Endothelial cell of umbilical vein (primary cell): ENCODE measurements at regions not wholly inside any gene's neighbourhood (a gene's known extent, or its start where the extent isn't known, plus 50 kb on each side); places are given as distances from the start of the nearest gene placed in this dataset.

Experiments
- EZH2 ChIP-seq: IDR thresholded peaks from 2 replicates; pipeline ENCODE4 v1.6.1; 2012; ENCODE audit warnings: borderline replicate concordance, low read depth, mild to moderate bottlenecking, moderate library complexity, low read length, inconsistent platforms; ENCODE audit not compliant: severe bottlenecking
- GATA2 ChIP-seq: IDR thresholded peaks from 2 replicates; pipeline ENCODE4 v1.7.0; 2011; ENCODE audit warnings: low read depth, mild to moderate bottlenecking, moderate library complexity, mixed read lengths, low read length; ENCODE audit not compliant: insufficient read length, insufficient read depth
- JUN ChIP-seq: IDR thresholded peaks from 2 replicates; pipeline ENCODE4 v1.6.1; 2011; ENCODE audit warnings: borderline replicate concordance, low read depth; ENCODE audit not compliant: insufficient read length, insufficient read depth
- POLR2AphosphoS5 ChIP-seq: IDR thresholded peaks from 2 replicates; pipeline ENCODE4 v1.6.1; 2012; ENCODE audit warnings: low read depth, mild to moderate bottlenecking, control low read depth, low read length, moderate library complexity; ENCODE audit not compliant: insufficient read depth
- TF ChIP-seq, protein P1 (sequence below), 2 donors: IDR thresholded peaks; 1 replicate in 1 of 2; 2 replicates in 1 of 2; pipeline ENCODE4 v1.5.1; 2011; ENCODE audit warnings: low read length in 2 of 2, mild to moderate bottlenecking in 2 of 2, moderate library complexity in 2 of 2, control low read depth in 1 of 2, inconsistent platforms in 1 of 2, low read depth in 1 of 2; ENCODE audit not compliant: insufficient read depth in 1 of 2; ENCODE audit errors: extremely low read depth in 1 of 2
- TF ChIP-seq, protein P2 (sequence below): IDR thresholded peaks from 2 replicates; pipeline ENCODE4 v1.6.1; 2011; ENCODE audit not compliant: insufficient read depth, insufficient read length

DNA sequence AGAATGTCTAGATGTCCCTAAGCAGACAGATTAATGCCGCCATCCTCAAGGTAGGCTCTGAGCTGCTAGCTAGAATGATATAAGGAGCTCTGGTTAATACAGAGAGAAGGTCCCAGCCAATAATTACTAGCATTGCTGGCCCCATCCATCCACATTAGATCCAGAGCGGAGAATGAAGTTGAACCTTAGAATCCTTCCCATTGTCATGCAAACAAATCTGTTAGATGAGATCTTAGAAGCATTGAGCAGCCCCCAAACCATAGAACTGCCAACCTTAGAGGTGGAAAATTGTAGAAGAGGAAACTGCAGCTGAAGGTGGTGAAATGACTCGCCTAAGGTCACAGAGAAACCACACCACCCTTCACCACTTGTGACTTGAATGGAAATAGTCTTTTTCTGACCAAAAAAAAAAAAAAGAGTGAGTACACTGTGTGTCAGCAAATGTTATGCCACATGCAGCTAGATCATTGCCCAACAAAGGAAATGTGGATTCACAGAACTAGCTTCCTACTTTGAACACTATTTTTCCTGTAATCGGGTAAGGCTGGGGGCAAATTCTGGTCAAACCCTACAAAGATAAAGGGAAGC is 162.1 kb downstream of the SMIM20 start:
- TF ChIP-seq, protein P1, sequence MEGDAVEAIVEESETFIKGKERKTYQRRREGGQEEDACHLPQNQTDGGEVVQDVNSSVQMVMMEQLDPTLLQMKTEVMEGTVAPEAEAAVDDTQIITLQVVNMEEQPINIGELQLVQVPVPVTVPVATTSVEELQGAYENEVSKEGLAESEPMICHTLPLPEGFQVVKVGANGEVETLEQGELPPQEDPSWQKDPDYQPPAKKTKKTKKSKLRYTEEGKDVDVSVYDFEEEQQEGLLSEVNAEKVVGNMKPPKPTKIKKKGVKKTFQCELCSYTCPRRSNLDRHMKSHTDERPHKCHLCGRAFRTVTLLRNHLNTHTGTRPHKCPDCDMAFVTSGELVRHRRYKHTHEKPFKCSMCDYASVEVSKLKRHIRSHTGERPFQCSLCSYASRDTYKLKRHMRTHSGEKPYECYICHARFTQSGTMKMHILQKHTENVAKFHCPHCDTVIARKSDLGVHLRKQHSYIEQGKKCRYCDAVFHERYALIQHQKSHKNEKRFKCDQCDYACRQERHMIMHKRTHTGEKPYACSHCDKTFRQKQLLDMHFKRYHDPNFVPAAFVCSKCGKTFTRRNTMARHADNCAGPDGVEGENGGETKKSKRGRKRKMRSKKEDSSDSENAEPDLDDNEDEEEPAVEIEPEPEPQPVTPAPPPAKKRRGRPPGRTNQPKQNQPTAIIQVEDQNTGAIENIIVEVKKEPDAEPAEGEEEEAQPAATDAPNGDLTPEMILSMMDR (IDR thresholded peaks at IDR 0.05; ENCODE audit: extremely low read depth in 1 of 2, insufficient read depth in 1 of 2, low read depth in 1 of 2, low read length in 2 of 2): no peak
- no peak for TF ChIP-seq POLR2AphosphoS5
- no peak for TF ChIP-seq EZH2
- TF ChIP-seq, protein P2, sequence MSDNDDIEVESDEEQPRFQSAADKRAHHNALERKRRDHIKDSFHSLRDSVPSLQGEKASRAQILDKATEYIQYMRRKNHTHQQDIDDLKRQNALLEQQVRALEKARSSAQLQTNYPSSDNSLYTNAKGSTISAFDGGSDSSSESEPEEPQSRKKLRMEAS: no peak
- TF ChIP-seq JUN: no peak
- TF ChIP-seq GATA2: no peak
